22Rv1 (cell line): ENCODE measurements at regions not wholly inside any gene's neighbourhood (a gene's known extent, or its start where the extent isn't known, plus 50 kb on each side); places are given as distances from the start of the nearest gene placed in this dataset.

ENCODE experiments used
- H3K27ac ChIP-seq: fragments of 450-650 bp; 2 replicates; pipeline ENCODE4 v1.5.1; 2017
- CTCF ChIP-seq: fragments of 450-650 bp; IDR thresholded peaks from 2 replicates; pipeline ENCODE4 v1.5.1; 2017; ENCODE audit warnings: mild to moderate bottlenecking
- ZFX ChIP-seq: fragments of 450-650 bp; IDR thresholded peaks from 2 replicates; pipeline ENCODE4 v1.6.1; 2017; ENCODE audit warnings: antibody characterized with exemption, borderline replicate concordance

DNA sequence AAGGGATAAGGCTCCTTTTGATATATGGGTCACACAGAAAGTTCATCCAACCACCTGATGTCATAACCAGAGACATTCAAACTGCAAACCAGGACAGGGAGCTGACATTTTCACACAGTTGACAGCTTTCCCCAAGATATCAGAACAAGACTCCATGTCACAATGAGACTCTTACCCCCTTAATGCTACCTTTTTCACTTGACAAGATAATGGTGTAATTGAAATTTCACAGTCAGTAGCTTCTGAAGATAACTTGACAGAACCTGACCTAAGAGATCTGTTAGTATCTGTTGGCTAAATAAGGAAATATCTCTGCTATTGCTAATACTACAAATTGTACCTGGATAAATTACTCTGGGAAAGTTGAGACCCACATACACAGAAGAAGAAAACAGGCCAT, 187.3 kb downstream of the C12orf50 start:
- H3K27ac ChIP-seq: no peak overlapping the region
- TF ChIP-seq ZFX: no peak

DNA sequence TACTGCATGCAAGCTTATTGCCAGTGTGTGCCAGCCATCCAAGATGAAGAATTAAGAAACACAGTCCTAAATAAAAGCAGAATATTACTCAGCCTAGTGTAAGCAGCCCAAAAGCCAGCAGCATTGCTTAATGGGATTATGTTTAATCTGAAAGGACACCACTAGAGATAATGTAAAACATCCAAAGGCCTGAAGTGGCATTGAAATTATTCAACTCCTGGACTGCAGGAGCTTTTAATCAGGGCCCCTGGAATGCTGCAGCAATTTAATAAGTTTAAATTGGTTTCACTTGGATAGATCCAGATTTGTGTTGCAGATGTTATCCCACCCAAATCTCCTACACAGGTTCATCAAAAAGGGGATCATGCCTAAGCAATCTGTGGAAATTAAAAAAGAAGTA, 193.0 kb downstream of the C12orf50 start:
- no peak for TF ChIP-seq ZFX
- no peak for TF ChIP-seq CTCF
- no peak overlapping the region for H3K27ac ChIP-seq

DNA sequence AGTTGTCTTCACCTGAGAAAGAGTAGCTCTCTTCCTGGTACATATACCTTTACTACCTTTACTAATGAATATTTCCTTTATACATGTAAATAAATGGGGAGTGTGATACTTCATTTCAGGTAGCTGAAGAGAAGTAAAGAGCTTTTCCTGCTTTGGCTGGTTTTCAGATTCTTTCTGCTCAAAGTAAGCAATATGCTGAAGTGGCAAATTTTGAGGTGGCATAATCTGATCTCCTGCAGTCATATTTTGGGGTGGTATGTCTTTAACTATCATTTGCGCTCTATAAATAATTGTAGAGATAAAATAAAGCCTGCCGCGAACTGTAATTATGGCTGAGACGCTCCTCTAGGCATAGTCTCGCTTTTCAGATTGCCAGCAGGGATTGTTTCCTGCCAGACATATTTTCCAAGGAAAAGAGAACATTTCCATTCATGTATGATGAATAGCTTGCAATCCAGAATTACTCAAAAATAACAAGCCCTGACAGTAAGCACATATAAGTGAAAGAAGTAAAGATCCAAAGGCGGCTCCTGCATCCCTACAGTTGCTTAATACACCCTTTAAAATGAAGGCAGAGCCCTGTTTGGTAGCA, 200.7 kb downstream of the C12orf50 start:
- no peak for TF ChIP-seq CTCF
- TF ChIP-seq ZFX: no peak
- no peak overlapping the region for H3K27ac ChIP-seq

DNA sequence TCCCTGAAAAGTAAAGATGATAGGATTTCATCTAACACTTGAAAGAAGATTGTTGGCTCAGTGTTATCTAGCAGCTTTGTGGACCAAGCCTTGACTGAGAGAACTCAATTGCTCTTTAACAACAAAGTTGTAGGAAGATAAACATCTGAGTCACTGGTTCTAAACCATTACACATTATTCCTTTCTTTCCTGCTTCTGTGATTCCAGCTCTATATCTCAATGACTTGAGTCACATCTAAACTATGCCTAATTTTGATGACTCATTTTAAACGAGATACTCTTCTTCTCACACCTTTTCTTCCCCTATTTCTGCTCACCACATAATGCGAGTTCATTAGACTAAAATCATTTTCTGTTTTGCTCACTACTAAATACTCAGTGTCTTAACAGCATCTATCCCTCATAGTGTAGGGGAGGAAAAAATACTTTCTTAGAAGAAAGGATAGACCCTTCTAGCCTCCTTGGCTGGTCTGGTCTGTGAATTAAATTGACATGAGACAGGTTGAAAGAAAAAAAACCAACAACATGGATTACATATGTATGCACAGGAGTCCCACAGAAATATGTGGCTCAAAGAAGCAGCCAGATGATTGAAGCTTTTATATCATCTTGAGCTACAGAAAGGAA, 201.4 kb downstream of the C12orf50 start:
- no peak overlapping the region for H3K27ac ChIP-seq

DNA sequence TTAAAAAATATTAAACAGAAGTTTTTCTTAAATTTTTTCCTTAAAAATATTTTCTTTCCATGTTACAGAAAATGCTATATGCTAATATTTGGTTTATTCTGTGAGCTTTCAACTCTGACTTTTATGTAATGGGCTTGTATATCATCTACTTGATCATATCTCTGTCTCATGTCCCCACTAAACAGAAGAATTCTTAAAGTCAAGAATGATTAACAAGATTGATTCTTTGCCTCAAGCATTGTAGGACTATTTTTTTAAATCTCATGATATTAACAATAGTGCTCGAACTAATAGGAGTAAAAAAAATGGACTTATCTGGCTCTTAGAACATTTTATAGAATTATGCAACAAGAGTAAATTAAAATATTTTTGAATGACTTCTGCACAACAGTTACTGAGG, 206.3 kb downstream of the C12orf50 start:
- TF ChIP-seq CTCF (no peak), ZFX (no peak)
- no peak overlapping the region for H3K27ac ChIP-seq

More for the DNA sequence above, 201.4 kb downstream of the C12orf50 start:
- TF ChIP-seq ZFX (no peak), CTCF (no peak)

- TF ChIP-seq CTCF: no peak
- no peak for TF ChIP-seq ZFX
- H3K27ac ChIP-seq: no peak overlapping the region
These were observed 208.5 kb downstream of the C12orf50 start for GRCh38 chr12:87820524-87821202.

- TF ChIP-seq ZFX (no peak), CTCF (no peak)
- H3K27ac ChIP-seq: no peak overlapping the region
These were observed 210.8 kb downstream of the C12orf50 start for GRCh38 chr12:87818441-87818840.
